ENCODE measurements at regions not wholly inside any gene's neighbourhood (a gene's known extent, or its start where the extent isn't known, plus 50 kb on each side); places are given as distances from the start of the nearest gene placed in this dataset.

- no peak for TF ChIP-seq EZH2 (IDR thresholded peaks at IDR 0.05; ENCODE audit: low read depth, unreplicated experiment)
- TF ChIP-seq CREB1 (CRISPR knock-in tag; IDR thresholded peaks at IDR 0.05; ENCODE audit: low read depth) = no peak
- TF ChIP-seq NANOG (IDR thresholded peaks at IDR 0.05; ENCODE audit: borderline replicate concordance) = no peak
Measured at GRCh38 chr21:28334407-28334806, 658.3 kb downstream of the LTN1 start (continued).

DNA sequence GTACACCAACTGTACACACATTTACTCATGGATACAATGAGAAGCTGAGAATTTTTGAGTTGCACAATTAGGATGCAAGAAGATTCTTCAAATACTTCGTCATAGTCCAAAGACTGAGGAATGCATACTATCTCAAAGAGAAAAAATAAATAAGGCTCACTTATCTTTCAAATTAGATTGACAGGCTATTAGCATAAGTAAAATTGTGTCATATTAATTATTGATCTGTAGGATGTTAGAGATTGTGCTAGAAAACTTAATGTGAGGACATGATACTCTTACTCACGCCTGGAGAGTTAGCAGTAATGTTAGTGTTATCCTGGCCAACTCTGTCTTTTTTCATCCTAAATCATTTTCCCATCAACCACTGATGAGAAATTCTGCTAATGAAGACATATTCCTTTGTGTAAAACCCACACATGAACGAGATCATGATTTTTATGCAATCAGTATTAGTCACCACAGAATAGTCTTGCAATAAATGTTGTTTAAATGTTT lies 659.0 kb downstream of the LTN1 start:
- H3K27ac Mint-ChIP-seq = no peak overlapping the region
- no peaks in the 10 kb centered on the region for H3K27me3 Mint-ChIP-seq (ENCODE audit: insufficient read depth, low read depth, poor library complexity)
- Histone ChIP-seq H3K27ac (ENCODE audit: low read depth) (no peak overlapping the region), H3K9me2 (ENCODE audit: insufficient read depth) (no peaks in the 10 kb centered on the region), H3K27me3 (ENCODE audit: insufficient read depth) (no peaks in the 10 kb centered on the region), H3F3A (replicated peaks; ENCODE audit: low read depth) (no peaks in the 10 kb centered on the region), H3K79me2 (replicated peaks; ENCODE audit: insufficient read depth) (no peaks in the 10 kb centered on the region), H2AFZ (no peak overlapping the region), H3K4me3 (no peak overlapping the region), H3K4me1 (ENCODE audit: insufficient read depth) (no peaks in the 10 kb centered on the region), H3K36me3 (ENCODE audit: insufficient read depth) (no peaks in the 10 kb centered on the region), H3K4me2 (no peak overlapping the region), H4K20me1 (replicated peaks; ENCODE audit: insufficient read depth) (no peaks in the 10 kb centered on the region)
- DNase-seq (ENCODE audit: low spot score) = no peak
- peaks cover 15% of the 10 kb centered on the region for H3K36me3 Mint-ChIP-seq (ENCODE audit: low read depth)
- no peak for ATAC-seq
- H3K4me1 Mint-ChIP-seq = no peaks in the 10 kb centered on the region
- no peak overlapping the region for H3K4me3 Mint-ChIP-seq
- H3K9me3 Mint-ChIP-seq = peaks cover 15% of the 10 kb centered on the region
- TF ChIP-seq EZH2 (IDR thresholded peaks at IDR 0.05; ENCODE audit: low read depth, unreplicated experiment) = no peak
- no peak for TF ChIP-seq JUNB (IDR thresholded peaks at IDR 0.05; ENCODE audit: unreplicated experiment)
- no peak for TF ChIP-seq NANOG (IDR thresholded peaks at IDR 0.05; ENCODE audit: borderline replicate concordance)
- no peak for TF ChIP-seq ZNF114 (CRISPR knock-in tag; IDR thresholded peaks at IDR 0.05)
- TF ChIP-seq, protein P1, sequence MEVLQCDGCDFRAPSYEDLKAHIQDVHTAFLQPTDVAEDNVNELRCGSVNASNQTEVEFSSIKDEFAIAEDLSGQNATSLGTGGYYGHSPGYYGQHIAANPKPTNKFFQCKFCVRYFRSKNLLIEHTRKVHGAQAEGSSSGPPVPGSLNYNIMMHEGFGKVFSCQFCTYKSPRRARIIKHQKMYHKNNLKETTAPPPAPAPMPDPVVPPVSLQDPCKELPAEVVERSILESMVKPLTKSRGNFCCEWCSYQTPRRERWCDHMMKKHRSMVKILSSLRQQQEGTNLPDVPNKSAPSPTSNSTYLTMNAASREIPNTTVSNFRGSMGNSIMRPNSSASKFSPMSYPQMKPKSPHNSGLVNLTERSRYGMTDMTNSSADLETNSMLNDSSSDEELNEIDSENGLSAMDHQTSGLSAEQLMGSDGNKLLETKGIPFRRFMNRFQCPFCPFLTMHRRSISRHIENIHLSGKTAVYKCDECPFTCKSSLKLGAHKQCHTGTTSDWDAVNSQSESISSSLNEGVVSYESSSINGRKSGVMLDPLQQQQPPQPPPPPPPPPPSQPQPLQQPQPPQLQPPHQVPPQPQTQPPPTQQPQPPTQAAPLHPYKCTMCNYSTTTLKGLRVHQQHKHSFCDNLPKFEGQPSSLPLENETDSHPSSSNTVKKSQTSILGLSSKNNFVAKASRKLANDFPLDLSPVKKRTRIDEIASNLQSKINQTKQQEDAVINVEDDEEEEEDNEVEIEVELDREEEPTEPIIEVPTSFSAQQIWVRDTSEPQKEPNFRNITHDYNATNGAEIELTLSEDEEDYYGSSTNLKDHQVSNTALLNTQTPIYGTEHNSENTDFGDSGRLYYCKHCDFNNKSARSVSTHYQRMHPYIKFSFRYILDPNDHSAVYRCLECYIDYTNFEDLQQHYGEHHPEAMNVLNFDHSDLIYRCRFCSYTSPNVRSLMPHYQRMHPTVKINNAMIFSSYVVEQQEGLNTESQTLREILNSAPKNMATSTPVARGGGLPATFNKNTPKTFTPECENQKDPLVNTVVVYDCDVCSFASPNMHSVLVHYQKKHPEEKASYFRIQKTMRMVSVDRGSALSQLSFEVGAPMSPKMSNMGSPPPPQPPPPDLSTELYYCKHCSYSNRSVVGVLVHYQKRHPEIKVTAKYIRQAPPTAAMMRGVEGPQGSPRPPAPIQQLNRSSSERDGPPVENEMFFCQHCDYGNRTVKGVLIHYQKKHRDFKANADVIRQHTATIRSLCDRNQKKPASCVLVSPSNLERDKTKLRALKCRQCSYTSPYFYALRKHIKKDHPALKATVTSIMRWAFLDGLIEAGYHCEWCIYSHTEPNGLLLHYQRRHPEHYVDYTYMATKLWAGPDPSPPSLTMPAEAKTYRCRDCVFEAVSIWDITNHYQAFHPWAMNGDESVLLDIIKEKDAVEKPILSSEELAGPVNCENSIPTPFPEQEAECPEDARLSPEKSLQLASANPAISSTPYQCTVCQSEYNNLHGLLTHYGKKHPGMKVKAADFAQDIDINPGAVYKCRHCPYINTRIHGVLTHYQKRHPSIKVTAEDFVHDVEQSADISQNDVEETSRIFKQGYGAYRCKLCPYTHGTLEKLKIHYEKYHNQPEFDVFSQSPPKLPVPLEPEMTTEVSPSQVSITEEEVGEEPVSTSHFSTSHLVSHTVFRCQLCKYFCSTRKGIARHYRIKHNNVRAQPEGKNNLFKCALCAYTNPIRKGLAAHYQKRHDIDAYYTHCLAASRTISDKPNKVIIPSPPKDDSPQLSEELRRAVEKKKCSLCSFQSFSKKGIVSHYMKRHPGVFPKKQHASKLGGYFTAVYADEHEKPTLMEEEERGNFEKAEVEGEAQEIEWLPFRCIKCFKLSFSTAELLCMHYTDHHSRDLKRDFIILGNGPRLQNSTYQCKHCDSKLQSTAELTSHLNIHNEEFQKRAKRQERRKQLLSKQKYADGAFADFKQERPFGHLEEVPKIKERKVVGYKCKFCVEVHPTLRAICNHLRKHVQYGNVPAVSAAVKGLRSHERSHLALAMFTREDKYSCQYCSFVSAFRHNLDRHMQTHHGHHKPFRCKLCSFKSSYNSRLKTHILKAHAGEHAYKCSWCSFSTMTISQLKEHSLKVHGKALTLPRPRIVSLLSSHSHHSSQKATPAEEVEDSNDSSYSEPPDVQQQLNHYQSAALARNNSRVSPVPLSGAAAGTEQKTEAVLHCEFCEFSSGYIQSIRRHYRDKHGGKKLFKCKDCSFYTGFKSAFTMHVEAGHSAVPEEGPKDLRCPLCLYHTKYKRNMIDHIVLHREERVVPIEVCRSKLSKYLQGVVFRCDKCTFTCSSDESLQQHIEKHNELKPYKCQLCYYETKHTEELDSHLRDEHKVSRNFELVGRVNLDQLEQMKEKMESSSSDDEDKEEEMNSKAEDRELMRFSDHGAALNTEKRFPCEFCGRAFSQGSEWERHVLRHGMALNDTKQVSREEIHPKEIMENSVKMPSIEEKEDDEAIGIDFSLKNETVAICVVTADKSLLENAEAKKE (CRISPR knock-in tag; IDR thresholded peaks at IDR 0.05) = no peak
- TF ChIP-seq STAT1 (IDR thresholded peaks at IDR 0.05; ENCODE audit: unreplicated experiment) = no peak
- TF ChIP-seq, protein P2, sequence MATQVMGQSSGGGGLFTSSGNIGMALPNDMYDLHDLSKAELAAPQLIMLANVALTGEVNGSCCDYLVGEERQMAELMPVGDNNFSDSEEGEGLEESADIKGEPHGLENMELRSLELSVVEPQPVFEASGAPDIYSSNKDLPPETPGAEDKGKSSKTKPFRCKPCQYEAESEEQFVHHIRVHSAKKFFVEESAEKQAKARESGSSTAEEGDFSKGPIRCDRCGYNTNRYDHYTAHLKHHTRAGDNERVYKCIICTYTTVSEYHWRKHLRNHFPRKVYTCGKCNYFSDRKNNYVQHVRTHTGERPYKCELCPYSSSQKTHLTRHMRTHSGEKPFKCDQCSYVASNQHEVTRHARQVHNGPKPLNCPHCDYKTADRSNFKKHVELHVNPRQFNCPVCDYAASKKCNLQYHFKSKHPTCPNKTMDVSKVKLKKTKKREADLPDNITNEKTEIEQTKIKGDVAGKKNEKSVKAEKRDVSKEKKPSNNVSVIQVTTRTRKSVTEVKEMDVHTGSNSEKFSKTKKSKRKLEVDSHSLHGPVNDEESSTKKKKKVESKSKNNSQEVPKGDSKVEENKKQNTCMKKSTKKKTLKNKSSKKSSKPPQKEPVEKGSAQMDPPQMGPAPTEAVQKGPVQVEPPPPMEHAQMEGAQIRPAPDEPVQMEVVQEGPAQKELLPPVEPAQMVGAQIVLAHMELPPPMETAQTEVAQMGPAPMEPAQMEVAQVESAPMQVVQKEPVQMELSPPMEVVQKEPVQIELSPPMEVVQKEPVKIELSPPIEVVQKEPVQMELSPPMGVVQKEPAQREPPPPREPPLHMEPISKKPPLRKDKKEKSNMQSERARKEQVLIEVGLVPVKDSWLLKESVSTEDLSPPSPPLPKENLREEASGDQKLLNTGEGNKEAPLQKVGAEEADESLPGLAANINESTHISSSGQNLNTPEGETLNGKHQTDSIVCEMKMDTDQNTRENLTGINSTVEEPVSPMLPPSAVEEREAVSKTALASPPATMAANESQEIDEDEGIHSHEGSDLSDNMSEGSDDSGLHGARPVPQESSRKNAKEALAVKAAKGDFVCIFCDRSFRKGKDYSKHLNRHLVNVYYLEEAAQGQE (IDR thresholded peaks at IDR 0.05; ENCODE audit: unreplicated experiment) = no peak
- TF ChIP-seq ZNF331 (CRISPR knock-in tag; IDR thresholded peaks at IDR 0.05; ENCODE audit: low read depth) = no peak
- no peak for TF ChIP-seq POLR2AphosphoS5 (IDR thresholded peaks at IDR 0.05; ENCODE audit: low read depth)
- no peak for TF ChIP-seq CTCF (conservative IDR thresholded peaks at IDR 0.05; ENCODE audit: low read depth in 2 of 2)

All from GM23338 (cell line).